PC-9 (cell line): ENCODE measurements at regions not wholly inside any gene's neighbourhood (a gene's known extent, or its start where the extent isn't known, plus 50 kb on each side); places are given as distances from the start of the nearest gene placed in this dataset.

ENCODE experiments used
- BruUV-seq: library from RNA; stranded (reverse); fragments of 400-500 nt; replicated peaks from 2 replicates; lab custom pipeline; 2021; lab: Mats Ljungman, UMichigan
- CTCF ChIA-PET: fragments of 300-600 bp; sonication (Branson Sonifier 250); formaldehyde crosslinking; loops from one replicate; lab custom pipeline; 2022; ENCODE audit warnings: antibody characterized with exemption; lab: Charles Lee
- POLR2A ChIA-PET: fragments of 300-600 bp; sonication (Branson Sonifier 250); formaldehyde crosslinking; loops from one replicate; lab custom pipeline; 2022; ENCODE audit warnings: antibody characterized with exemption; ENCODE audit not compliant: unreplicated experiment; lab: Charles Lee
- DNase-seq, 2 experiments: peaks; one replicate each; pipeline versions ENCODE4 v3.0.0 to v3.0.0-alpha.2; 2015 to 2022; ENCODE audit warnings: mixed read lengths in 1 of 2
- H2AFZ ChIP-seq: fragments of 200-600 bp; sonication (generic); 2 replicates; pipeline ENCODE4 v1.8.1; 2017; ENCODE audit warnings: antibody characterized with exemption
- H3F3A ChIP-seq: fragments of 200-600 bp; sonication (generic); 2 replicates; pipeline ENCODE4 v1.8.1; 2017; ENCODE audit warnings: antibody characterized with exemption, mild to moderate bottlenecking, low read depth; ENCODE audit not compliant: insufficient read depth
- H3K27ac ChIP-seq: fragments of 200-600 bp; sonication (generic); 2 replicates; pipeline ENCODE4 v1.6.1; 2016; ENCODE audit warnings: mixed run types
- H3K27me3 ChIP-seq: fragments of 200-600 bp; sonication (generic); 2 replicates; pipeline ENCODE4 v1.6.1; 2016; ENCODE audit warnings: low read depth, mixed run types; ENCODE audit not compliant: insufficient read depth
- H3K36me3 ChIP-seq: fragments of 200-600 bp; sonication (generic); 2 replicates; pipeline ENCODE4 v1.6.1; 2016; ENCODE audit warnings: low read depth, mixed run types
- H3K4me1 ChIP-seq: fragments of 200-600 bp; sonication (generic); replicated peaks from 2 replicates; pipeline ENCODE4 v1.6.1; 2016; ENCODE audit warnings: mixed run types; ENCODE audit not compliant: insufficient read depth
- H3K4me2 ChIP-seq: fragments of 200-600 bp; sonication (generic); 2 replicates; pipeline ENCODE4 v1.6.1; 2017; ENCODE audit warnings: mixed run types
- H3K4me3 ChIP-seq: fragments of 200-600 bp; sonication (generic); 2 replicates; pipeline ENCODE4 v1.6.1; 2016; ENCODE audit warnings: mixed run types
- H3K79me2 ChIP-seq: fragments of 200-600 bp; sonication (generic); 2 replicates; pipeline ENCODE4 v1.6.1; 2017; ENCODE audit warnings: low read depth, mixed run types
- H3K9me2 ChIP-seq: fragments of 200-600 bp; sonication (generic); 2 replicates; pipeline ENCODE4 v1.8.1; 2017; ENCODE audit warnings: mild to moderate bottlenecking; ENCODE audit not compliant: insufficient read depth
- H3K9me3 ChIP-seq: fragments of 200-600 bp; sonication (generic); 2 replicates; pipeline ENCODE4 v1.8.1; 2016; ENCODE audit warnings: low read depth; ENCODE audit not compliant: insufficient read depth
- H4K20me1 ChIP-seq: fragments of 200-600 bp; sonication (generic); 2 replicates; pipeline ENCODE4 v1.8.1; 2017; ENCODE audit not compliant: insufficient read depth
- EZH2 ChIP-seq: fragments of 200-600 bp; sonication (generic); IDR thresholded peaks from 2 replicates; pipeline ENCODE4 v1.8.0; 2017; ENCODE audit warnings: antibody characterized with exemption, low read depth
- intact Hi-C: fragments of 100-400 bp; cut with micrococcal nuclease; formaldehyde crosslinking; loops from one replicate; pipeline ENCODE4 v1.10.0; 2022; ENCODE audit not compliant: unreplicated experiment
- TF ChIP-seq, protein P1 (sequence below): fragments of 200-600 bp; sonication (generic); conservative IDR thresholded peaks from 2 replicates; pipeline ENCODE4 v1.6.1; 2017; ENCODE audit warnings: mixed run types, antibody characterized with exemption, mild to moderate bottlenecking, moderate library complexity

DNA sequence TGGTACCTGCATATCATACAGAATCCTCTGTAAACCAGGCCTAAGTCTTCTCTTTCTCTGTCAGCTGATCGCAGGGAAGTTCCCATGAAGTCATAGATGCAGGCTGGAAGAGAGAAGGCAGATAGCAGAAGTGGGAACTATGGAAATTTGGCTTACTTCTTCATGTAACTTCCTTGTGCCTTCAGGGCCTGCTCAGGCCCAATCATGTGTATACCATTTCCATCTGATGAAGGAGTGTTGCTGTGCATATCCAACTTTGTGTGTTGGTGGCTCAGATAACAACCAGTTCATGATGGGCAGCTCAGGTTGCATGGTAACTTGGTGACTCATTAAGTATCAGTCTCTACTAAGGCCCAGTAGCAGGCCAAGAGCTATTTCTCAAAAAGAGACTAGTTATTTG lies 53.1 kb upstream of the CEP295 start:
- CTCF ChIA-PET, result no interaction called here
- no TSS peak for BruUV-seq
- intact Hi-C loops, result no loop called here

DNA sequence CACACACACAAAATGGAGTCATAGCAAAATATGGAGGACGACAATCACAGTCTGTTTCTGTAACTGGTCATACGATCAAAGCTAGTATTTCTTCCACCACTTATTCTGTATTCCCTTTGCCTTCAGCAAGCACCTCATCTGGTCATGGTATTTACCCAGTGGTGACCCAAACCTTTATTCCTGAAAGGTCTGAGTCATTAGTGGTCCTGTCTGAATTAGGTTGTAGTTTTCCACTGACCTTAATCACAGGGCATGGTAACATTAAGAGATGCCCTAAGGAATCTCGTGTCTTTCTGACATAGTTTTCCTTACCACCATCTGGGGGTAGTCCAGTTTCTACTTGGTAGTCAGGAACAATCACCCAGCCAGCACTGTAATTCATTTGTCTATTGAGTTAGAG lies 54.8 kb upstream of the CEP295 start:
- DNase-seq, result no peak
- H3K4me2 ChIP-seq, result no peak overlapping the region
- no peak overlapping the region for H3K4me3 ChIP-seq
- H2AFZ ChIP-seq, result no peak overlapping the region
- POLR2A ChIA-PET, result interaction anchor here (0.7 kb wide), 1 partner anchor 248 kb away, joined by 4 read pairs; no protein-coding TSS in a partner anchor
- no peaks in the 10 kb centered on the region for H4K20me1 ChIP-seq
- intact Hi-C loops, result no loop called here
- no peaks in the 10 kb centered on the region for H3K79me2 ChIP-seq
- no peaks in the 10 kb centered on the region for H3K9me2 ChIP-seq
- no peaks in the 10 kb centered on the region for H3F3A ChIP-seq
- TF ChIP-seq, protein P1, sequence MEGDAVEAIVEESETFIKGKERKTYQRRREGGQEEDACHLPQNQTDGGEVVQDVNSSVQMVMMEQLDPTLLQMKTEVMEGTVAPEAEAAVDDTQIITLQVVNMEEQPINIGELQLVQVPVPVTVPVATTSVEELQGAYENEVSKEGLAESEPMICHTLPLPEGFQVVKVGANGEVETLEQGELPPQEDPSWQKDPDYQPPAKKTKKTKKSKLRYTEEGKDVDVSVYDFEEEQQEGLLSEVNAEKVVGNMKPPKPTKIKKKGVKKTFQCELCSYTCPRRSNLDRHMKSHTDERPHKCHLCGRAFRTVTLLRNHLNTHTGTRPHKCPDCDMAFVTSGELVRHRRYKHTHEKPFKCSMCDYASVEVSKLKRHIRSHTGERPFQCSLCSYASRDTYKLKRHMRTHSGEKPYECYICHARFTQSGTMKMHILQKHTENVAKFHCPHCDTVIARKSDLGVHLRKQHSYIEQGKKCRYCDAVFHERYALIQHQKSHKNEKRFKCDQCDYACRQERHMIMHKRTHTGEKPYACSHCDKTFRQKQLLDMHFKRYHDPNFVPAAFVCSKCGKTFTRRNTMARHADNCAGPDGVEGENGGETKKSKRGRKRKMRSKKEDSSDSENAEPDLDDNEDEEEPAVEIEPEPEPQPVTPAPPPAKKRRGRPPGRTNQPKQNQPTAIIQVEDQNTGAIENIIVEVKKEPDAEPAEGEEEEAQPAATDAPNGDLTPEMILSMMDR, result no peak
- no peak for TF ChIP-seq EZH2
- no peaks in the 10 kb centered on the region for H3K27me3 ChIP-seq
- H3K9me3 ChIP-seq, result no peaks in the 10 kb centered on the region
- H3K27ac ChIP-seq, result no peak overlapping the region
- CTCF ChIA-PET, result no interaction called here
- no peaks in the 10 kb centered on the region for H3K36me3 ChIP-seq
- no TSS peak for BruUV-seq
- H3K4me1 ChIP-seq, result no peaks in the 10 kb centered on the region

More for the DNA sequence above, 53.1 kb upstream of the CEP295 start:
- H2AFZ ChIP-seq, result no peak overlapping the region
- no peaks in the 10 kb centered on the region for H3K27me3 ChIP-seq
- H3K27ac ChIP-seq, result no peak overlapping the region
- no peak for DNase-seq
- no peak overlapping the region for H3K4me3 ChIP-seq
- H3K9me2 ChIP-seq, result no peaks in the 10 kb centered on the region
- TF ChIP-seq, protein P1, result no peak
- no peak for TF ChIP-seq EZH2
- no peaks in the 10 kb centered on the region for H3K9me3 ChIP-seq
- POLR2A ChIA-PET, result no interaction called here
- H3K4me1 ChIP-seq, result no peaks in the 10 kb centered on the region
- no peaks in the 10 kb centered on the region; the same call in 1 of the 2 replicates for H3F3A ChIP-seq
- H4K20me1 ChIP-seq, result no peaks in the 10 kb centered on the region
- no peaks in the 10 kb centered on the region for H3K79me2 ChIP-seq
- no peak overlapping the region for H3K4me2 ChIP-seq
- H3K36me3 ChIP-seq, result no peaks in the 10 kb centered on the region

- TF ChIP-seq, protein P1, result no peak
- TF ChIP-seq EZH2, result no peak
- Histone ChIP-seq H3K9me3 (no peaks in the 10 kb centered on the region), H3K27ac (no peak overlapping the region), H3K36me3 (no peaks in the 10 kb centered on the region), H2AFZ (no peak overlapping the region), H3F3A (no peaks in the 10 kb centered on the region), H3K4me3 (no peak overlapping the region), H4K20me1 (no peaks in the 10 kb centered on the region), H3K27me3 (no peaks in the 10 kb centered on the region), H3K79me2 (no peaks in the 10 kb centered on the region), H3K9me2 (no peaks in the 10 kb centered on the region), H3K4me1 (no peaks in the 10 kb centered on the region), H3K4me2 (no peak overlapping the region)
- ChIA-PET CTCF (no interaction called here), POLR2A (interaction anchor here (0.7 kb wide), 1 partner anchor 247 kb away, joined by 4 read pairs; no protein-coding TSS in a partner anchor)
- BruUV-seq, result no TSS peak
- intact Hi-C loops, result no loop called here
- no peak for DNase-seq
Measured at GRCh38 chr11:93606314-93606713, 55.2 kb upstream of the CEP295 start.
